ENCODE measurements at regions not wholly inside any gene's neighbourhood (a gene's known extent, or its start where the extent isn't known, plus 50 kb on each side); places are given as distances from the start of the nearest gene placed in this dataset.
"Not testable (repeated sequence)": the region's sequence is repeated elsewhere in the genome, so short reads cannot be mapped to it uniquely, and the experiment has no call there.

DNA sequence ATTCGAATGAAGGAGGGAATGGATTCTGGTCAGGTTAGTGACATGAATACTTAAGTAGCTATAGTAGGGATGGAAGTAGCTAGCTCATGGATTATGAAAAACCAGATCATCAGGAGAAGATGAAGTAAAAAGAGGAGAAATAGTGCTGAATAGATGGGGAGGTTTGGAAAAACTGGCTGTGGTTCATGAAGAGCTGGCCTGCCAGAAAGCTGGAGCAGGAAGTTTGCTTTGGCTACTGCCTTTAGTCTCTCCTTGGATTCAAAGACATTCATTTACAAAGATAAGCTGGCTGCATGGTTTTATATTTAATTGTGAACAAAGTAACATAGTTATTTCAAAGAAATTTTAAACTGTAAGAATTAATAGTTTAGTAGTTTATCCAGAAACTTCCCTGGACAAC is 567.0 kb downstream of the RIT2 start:
- Histone ChIP-seq H3K27ac (ENCODE audit: low read depth, low read length, poor library complexity, severe bottlenecking) (no peak overlapping the region), H3K4me2 (ENCODE audit: low read length) (no peak overlapping the region), H3K9me3 (ENCODE audit: low read length) (no peaks in the 10 kb centered on the region), H3K4me3 (ENCODE audit: low read depth, low read length, poor library complexity, severe bottlenecking) (no peak overlapping the region), H3K4me1 (ENCODE audit: insufficient read depth, low read length, poor library complexity, severe bottlenecking) (no peaks in the 10 kb centered on the region), H2AFZ (ENCODE audit: low read length) (no peak overlapping the region), H4K20me1 (ENCODE audit: insufficient read depth, low read length) (no peaks in the 10 kb centered on the region), H3K79me2 (ENCODE audit: insufficient read depth, low read depth, low read length) (no peaks in the 10 kb centered on the region), H3K9me2 (ENCODE audit: insufficient read depth, low read length) (no peaks in the 10 kb centered on the region), H3K36me3 (ENCODE audit: insufficient read depth, low read length) (no peaks in the 10 kb centered on the region)
- no TSS peak for BruUV-seq (replicated peaks)
- intact Hi-C loops (cut with micrococcal nuclease; ENCODE audit: unreplicated experiment) = no loop called here
- ChIA-PET CTCF (ENCODE audit: unreplicated experiment) (no interaction called here), POLR2A (no interaction called here)
- no peak for DNase-seq (ENCODE audit: low spot score)
- TF ChIP-seq, protein P1, sequence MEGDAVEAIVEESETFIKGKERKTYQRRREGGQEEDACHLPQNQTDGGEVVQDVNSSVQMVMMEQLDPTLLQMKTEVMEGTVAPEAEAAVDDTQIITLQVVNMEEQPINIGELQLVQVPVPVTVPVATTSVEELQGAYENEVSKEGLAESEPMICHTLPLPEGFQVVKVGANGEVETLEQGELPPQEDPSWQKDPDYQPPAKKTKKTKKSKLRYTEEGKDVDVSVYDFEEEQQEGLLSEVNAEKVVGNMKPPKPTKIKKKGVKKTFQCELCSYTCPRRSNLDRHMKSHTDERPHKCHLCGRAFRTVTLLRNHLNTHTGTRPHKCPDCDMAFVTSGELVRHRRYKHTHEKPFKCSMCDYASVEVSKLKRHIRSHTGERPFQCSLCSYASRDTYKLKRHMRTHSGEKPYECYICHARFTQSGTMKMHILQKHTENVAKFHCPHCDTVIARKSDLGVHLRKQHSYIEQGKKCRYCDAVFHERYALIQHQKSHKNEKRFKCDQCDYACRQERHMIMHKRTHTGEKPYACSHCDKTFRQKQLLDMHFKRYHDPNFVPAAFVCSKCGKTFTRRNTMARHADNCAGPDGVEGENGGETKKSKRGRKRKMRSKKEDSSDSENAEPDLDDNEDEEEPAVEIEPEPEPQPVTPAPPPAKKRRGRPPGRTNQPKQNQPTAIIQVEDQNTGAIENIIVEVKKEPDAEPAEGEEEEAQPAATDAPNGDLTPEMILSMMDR (conservative IDR thresholded peaks at IDR 0.05; ENCODE audit: low read length) = no peak
- no peak for TF ChIP-seq EZH2phosphoT487 (IDR thresholded peaks at IDR 0.05; ENCODE audit: borderline replicate concordance, low read depth, low read length)

DNA sequence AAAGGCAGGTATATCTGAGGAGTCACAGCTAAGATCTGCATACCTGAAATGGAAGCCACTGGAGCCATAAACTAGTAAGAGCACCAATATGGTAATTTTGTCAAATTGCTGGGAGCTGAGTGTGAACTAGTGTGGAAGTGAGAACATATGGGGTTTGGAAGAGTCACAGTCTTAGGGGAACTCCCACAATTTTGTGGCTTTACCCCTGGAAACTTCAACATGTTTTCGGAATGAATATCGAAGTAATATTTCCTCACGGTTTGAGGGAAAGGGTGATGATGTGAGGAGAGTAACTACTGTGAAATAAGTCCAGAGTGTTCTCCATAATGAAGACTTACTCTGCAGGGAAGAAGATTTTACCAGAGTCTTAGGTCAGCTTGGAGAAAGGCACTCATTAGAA is 565.9 kb downstream of the RIT2 start:
- no TSS peak for BruUV-seq (replicated peaks)

DNA sequence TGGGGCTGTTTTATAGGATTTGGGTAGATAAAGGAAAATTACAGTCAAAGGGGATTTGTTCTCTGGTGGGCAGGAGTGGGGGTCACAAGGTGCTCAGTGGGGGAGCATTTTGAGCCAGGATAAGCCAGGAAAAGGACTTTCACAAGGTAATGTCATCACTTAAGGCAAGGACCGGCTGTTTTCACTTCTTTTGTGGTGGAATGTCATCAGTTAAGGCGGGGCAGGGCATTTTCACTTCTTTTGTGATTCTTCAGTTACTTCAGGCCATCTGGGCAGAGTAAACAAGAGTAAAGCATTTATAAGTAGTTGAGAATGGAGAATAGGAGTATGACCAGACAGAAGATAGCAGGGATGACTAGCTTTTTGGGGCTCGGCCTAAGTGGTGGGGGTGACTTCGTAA is 562.9 kb downstream of the RIT2 start:
- intact Hi-C loops (cut with micrococcal nuclease; ENCODE audit: unreplicated experiment); POLR2A ChIA-PET; H4K20me1 ChIP-seq (ENCODE audit: insufficient read depth, low read length); DNase-seq (ENCODE audit: low spot score); H3K4me1 ChIP-seq (ENCODE audit: insufficient read depth, low read length, poor library complexity, severe bottlenecking); H2AFZ ChIP-seq (ENCODE audit: low read length); BruUV-seq (replicated peaks); H3K27ac ChIP-seq (ENCODE audit: low read depth, low read length, poor library complexity, severe bottlenecking); H3K79me2 ChIP-seq (ENCODE audit: insufficient read depth, low read depth, low read length); H3K9me3 ChIP-seq (ENCODE audit: low read length); H3K4me3 ChIP-seq (ENCODE audit: low read depth, low read length, poor library complexity, severe bottlenecking); CTCF ChIA-PET (ENCODE audit: unreplicated experiment); H3K9me2 ChIP-seq (ENCODE audit: insufficient read depth, low read length); H3K4me2 ChIP-seq (ENCODE audit: low read length); H3K36me3 ChIP-seq (ENCODE audit: insufficient read depth, low read length): not testable (repeated sequence)

More for the DNA sequence above, 565.9 kb downstream of the RIT2 start:
- Histone ChIP-seq H3K4me1 (ENCODE audit: insufficient read depth, low read length, poor library complexity, severe bottlenecking) (no peaks in the 10 kb centered on the region), H4K20me1 (ENCODE audit: insufficient read depth, low read length) (no peaks in the 10 kb centered on the region), H3K9me3 (ENCODE audit: low read length) (no peaks in the 10 kb centered on the region), H3K36me3 (ENCODE audit: insufficient read depth, low read length) (no peaks in the 10 kb centered on the region), H3K27ac (ENCODE audit: low read depth, low read length, poor library complexity, severe bottlenecking) (no peak overlapping the region), H2AFZ (ENCODE audit: low read length) (no peak overlapping the region), H3K4me2 (ENCODE audit: low read length) (no peak overlapping the region), H3K4me3 (ENCODE audit: low read depth, low read length, poor library complexity, severe bottlenecking) (no peak overlapping the region), H3K9me2 (ENCODE audit: insufficient read depth, low read length) (no peaks in the 10 kb centered on the region), H3K79me2 (ENCODE audit: insufficient read depth, low read depth, low read length) (no peaks in the 10 kb centered on the region)
- TF ChIP-seq, protein P1 (conservative IDR thresholded peaks at IDR 0.05; ENCODE audit: low read length) = no peak
- no peak for TF ChIP-seq EZH2phosphoT487 (IDR thresholded peaks at IDR 0.05; ENCODE audit: borderline replicate concordance, low read depth, low read length)
- ChIA-PET POLR2A (interaction anchor here (0.7 kb wide), 1 partner anchor 423 kb away, joined by 3 read pairs; no protein-coding TSS in a partner anchor), CTCF (ENCODE audit: unreplicated experiment) (no interaction called here)
- intact Hi-C loops (cut with micrococcal nuclease; ENCODE audit: unreplicated experiment) = no loop called here
- DNase-seq (ENCODE audit: low spot score) = no peak
